GM12878 (cell line): ENCODE measurements at regions not wholly inside any gene's neighbourhood (a gene's known extent, or its start where the extent isn't known, plus 50 kb on each side); places are given as distances from the start of the nearest gene placed in this dataset.
"Not testable (repeated sequence)": the region's sequence is repeated elsewhere in the genome, so short reads cannot be mapped to it uniquely, and the experiment has no call there.

Source experiments
- ATAC-seq: fragments of 200-7000 bp; cut with Tn5 transposase; 3 replicates; pipeline ENCODE4 v1.9.1; 2020; ENCODE audit warnings: mild to moderate bottlenecking, moderate library complexity
- BruUV-seq: library from RNA; stranded (reverse); fragments of 400-500 nt; replicated peaks from 2 replicates; lab custom pipeline; 2021; lab: Mats Ljungman, UMichigan
- CTCF ChIA-PET: fragments of 300-600 bp; sonication (Branson Sonifier 250); formaldehyde crosslinking; extraction: SDS; loops from one replicate; lab custom pipeline; 2021; ENCODE audit warnings: inconsistent platforms; lab: Yijun Ruan, JAX
- POLR2A ChIA-PET: fragments of 350-600 bp; formaldehyde crosslinking; extraction: SDS; loops from one replicate; lab custom pipeline; 2021; ENCODE audit warnings: inconsistent platforms; lab: Charles Lee
- RAD21 ChIA-PET: fragments of 300-600 bp; sonication (Branson Sonifier 250); formaldehyde crosslinking; loops from one replicate; lab custom pipeline; 2023; ENCODE audit warnings: antibody characterized with exemption; ENCODE audit not compliant: unreplicated experiment; lab: Charles Lee
- SMC1A ChIA-PET: fragments of 300-600 bp; sonication (Branson Sonifier 250); formaldehyde crosslinking; loops from one replicate; lab custom pipeline; 2023; ENCODE audit not compliant: unreplicated experiment, uncharacterized antibody; lab: Charles Lee
- DNase-seq: peaks from one replicate; pipeline ENCODE4 v3.0.0-alpha.2; 2011; ENCODE audit warnings: low read depth, low spot score
- FAIRE-seq: peaks from 3 replicates; lab custom pipeline; 2011; peaks lifted over from hg19 to GRCh38; lab: Jason Lieb, UNC
- H2AFZ ChIP-seq: 2 replicates; pipeline ENCODE4 v1.6.0; 2011; ENCODE audit warnings: low read depth, low read length, control low read depth; ENCODE audit not compliant: control insufficient read depth
- H3K27ac ChIP-seq: 2 replicates; pipeline ENCODE4 v1.5.1; 2011; ENCODE audit warnings: control low read depth; ENCODE audit not compliant: control insufficient read depth, insufficient read depth
- H3K27me3 ChIP-seq, 2 experiments: replicated peaks in 1 of 2; 2 replicates each; pipeline versions ENCODE4 v1.6.0 to v1.6.1; 2011; ENCODE audit warnings: low read length in 1 of 2; ENCODE audit not compliant: control insufficient read depth in 2 of 2, insufficient read depth in 2 of 2
- H3K36me3 ChIP-seq, 2 experiments: 2 replicates each; pipeline ENCODE4 v1.5.1; 2011; ENCODE audit warnings: low read length in 1 of 2; ENCODE audit not compliant: control insufficient read depth in 2 of 2, insufficient read depth in 2 of 2
- H3K4me1 ChIP-seq: 2 replicates; pipeline ENCODE4 v1.6.1; 2011; ENCODE audit warnings: mild to moderate bottlenecking, low read length, moderate library complexity, mixed read lengths; ENCODE audit not compliant: control insufficient read depth, insufficient read depth
- H3K4me2 ChIP-seq: 2 replicates; pipeline ENCODE4 v1.6.0; 2011; ENCODE audit warnings: control low read depth; ENCODE audit not compliant: control insufficient read depth, insufficient read depth
- H3K4me3 ChIP-seq: fragments of 200-600 bp; sonication (generic); 2 replicates; pipeline ENCODE4 v1.5.1; 2016
- H3K79me2 ChIP-seq: 2 replicates; pipeline ENCODE4 v1.6.0; 2011; ENCODE audit warnings: low read length; ENCODE audit not compliant: control insufficient read depth, insufficient read depth
- H3K9ac ChIP-seq: 2 replicates; pipeline ENCODE4 v1.8.0; 2011; ENCODE audit warnings: low read length, control low read depth, mixed read lengths; ENCODE audit not compliant: control insufficient read depth, insufficient read depth
- H3K9me3 ChIP-seq: replicated peaks from 3 replicates; pipeline ENCODE4 v1.5.1; 2011; ENCODE audit warnings: mild to moderate bottlenecking, low read length; ENCODE audit not compliant: control insufficient read depth, insufficient read depth
- H4K20me1 ChIP-seq: 2 replicates; pipeline ENCODE4 v1.6.0; 2011; ENCODE audit not compliant: control insufficient read depth, insufficient read depth
- CEBPB ChIP-seq, 2 experiments: fragments of 150-350 bp in 1 of 2; IDR thresholded peaks; 2 replicates each; pipeline ENCODE4 v1.6.1; 2012 to 2014; ENCODE audit warnings: low read depth in 2 of 2, low read length in 2 of 2, borderline replicate concordance in 1 of 2, inconsistent platforms in 1 of 2
- MTA3 ChIP-seq: IDR thresholded peaks from 2 replicates; pipeline ENCODE4 v1.6.1; 2012; ENCODE audit warnings: low read length, inconsistent platforms, borderline replicate concordance
- RELB ChIP-seq: fragments of 450-650 bp; IDR thresholded peaks from 2 replicates; pipeline ENCODE4 v1.6.1; 2017; ENCODE audit warnings: low read depth, mild to moderate bottlenecking, moderate library complexity
- SREBF1 ChIP-seq: IDR thresholded peaks from 2 replicates; pipeline ENCODE4 v1.6.1; 2012; ENCODE audit warnings: mild to moderate bottlenecking, low read length
- ZNF24 ChIP-seq: fragments of 450-650 bp; IDR thresholded peaks from 2 replicates; pipeline ENCODE4 v1.6.1; 2017; ENCODE audit warnings: antibody characterized with exemption, mild to moderate bottlenecking
- WGBS: methylation state at CpG from one replicate; pipeline ENCODE4 v1.1.6; 2016; ENCODE audit warnings: low lambda C conversion rate; ENCODE audit not compliant: insufficient replicate concordance, insufficient coverage; ENCODE audit errors: missing lambda C conversion rate; 5-methylcytosine and 5-hydroxymethylcytosine counted together
- in situ Hi-C: fragments of 300-500 bp; cut with MboI; formaldehyde crosslinking; loops from 9 replicates; pipeline ENCODE4 v1.14.3; 2018; ENCODE audit warnings: mixed read lengths
- intact Hi-C: fragments of 100-400 bp; cut with micrococcal nuclease; formaldehyde crosslinking; loops from one replicate; pipeline ENCODE4 v1.14.2; 2022; ENCODE audit not compliant: unreplicated experiment

DNA sequence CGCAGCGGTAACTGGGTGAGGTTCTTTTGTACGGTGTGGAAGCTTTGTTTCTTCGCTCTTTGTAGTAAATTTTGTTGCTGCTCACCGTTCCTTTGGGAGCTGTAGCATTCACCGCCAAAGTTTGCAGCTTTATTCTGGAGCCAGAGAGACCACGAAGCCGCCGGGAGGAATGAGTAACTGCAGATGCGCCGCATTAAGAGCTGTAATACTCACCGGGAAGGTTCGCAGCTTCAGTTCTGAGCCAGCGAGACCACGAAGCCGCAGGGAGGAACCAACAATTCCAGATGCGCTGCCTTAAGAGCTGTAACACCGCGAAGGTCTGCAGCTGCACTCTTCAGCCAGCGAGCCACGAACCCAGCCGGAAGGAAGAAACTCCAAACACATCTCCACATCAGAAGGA is 56.0 kb upstream of the DYNC1LI1 start:
- H3K4me2 ChIP-seq, result no peak overlapping the region
- ChIA-PET POLR2A (no interaction called here), SMC1A (interaction anchor here (1.3 kb wide), 2 partner anchors 12 to 17 kb away, joined by 3 read pairs; no protein-coding TSS in a partner anchor), RAD21 (no interaction called here), CTCF (no interaction called here)
- no peaks in the 10 kb centered on the region for H4K20me1 ChIP-seq
- no peaks in the 10 kb centered on the region for H3K9me3 ChIP-seq
- no peaks in the 10 kb centered on the region for H3K36me3 ChIP-seq
- WGBS, result 65% methylated on average over 19 of the region's 22 CpGs
- H3K27me3 ChIP-seq, result no peaks in the 10 kb centered on the region; a peak in 1 of 4 replicates
- no peaks in the 10 kb centered on the region for H3K4me1 ChIP-seq
- no peaks in the 10 kb centered on the region for H3K79me2 ChIP-seq
- no peak overlapping the region for H3K9ac ChIP-seq
- BruUV-seq, result no TSS peak
- no peak overlapping the region for H3K4me3 ChIP-seq
- H3K27ac ChIP-seq, result no peak overlapping the region
- in situ Hi-C loops (no loop called here), intact Hi-C loops (no loop called here)
- ATAC-seq, result no peak
- TF ChIP-seq ZNF24 (no peak), RELB (no peak), MTA3 (no peak), SREBF1 (no peak), CEBPB (IDR thresholded peaks at IDR 0.05; ENCODE audit: borderline replicate concordance in 1 of 2, low read depth in 2 of 2, low read length in 2 of 2) (no peak)
- H2AFZ ChIP-seq, result no peak overlapping the region
- no peak for DNase-seq
- FAIRE-seq, result no peak

DNA sequence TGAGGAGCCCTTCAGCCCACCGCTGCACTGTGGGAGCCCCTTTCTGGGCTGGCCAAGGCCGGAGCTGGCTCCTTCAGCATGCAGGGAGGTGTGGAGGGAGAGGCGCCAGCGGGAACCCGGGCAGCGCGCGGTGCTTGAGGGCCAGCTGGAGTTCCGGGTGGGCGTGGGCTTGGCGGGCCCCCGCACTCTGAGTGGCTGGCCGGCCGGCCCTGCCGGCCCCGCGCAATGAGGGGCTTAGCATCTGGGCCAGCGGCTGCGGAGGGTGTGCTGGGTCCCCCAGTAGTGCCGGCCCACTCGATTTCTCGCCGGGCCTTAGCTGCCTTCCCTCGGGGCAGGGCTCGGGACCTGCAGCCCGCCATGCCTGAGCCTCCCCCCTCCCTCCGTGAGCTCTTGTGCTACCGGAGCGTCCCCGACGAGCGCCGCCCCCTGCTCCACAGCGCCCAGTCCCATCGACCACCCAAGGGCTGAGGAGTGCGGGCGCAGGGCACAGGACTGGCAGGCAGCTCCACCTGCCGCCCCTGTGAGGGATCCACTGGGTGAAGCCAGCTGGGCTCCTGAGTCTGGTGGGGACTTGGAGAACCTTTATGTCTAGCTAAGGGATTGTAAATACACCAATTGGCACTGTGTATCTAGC is 55.0 kb upstream of the DYNC1LI1 start:
- H3K27ac ChIP-seq, H4K20me1 ChIP-seq, BruUV-seq, ATAC-seq, H3K4me2 ChIP-seq, H3K79me2 ChIP-seq, CTCF ChIA-PET, H3K4me3 ChIP-seq, intact Hi-C loops, SMC1A ChIA-PET, RAD21 ChIA-PET, DNase-seq, in situ Hi-C loops, FAIRE-seq, H3K4me1 ChIP-seq, H3K27me3 ChIP-seq, H3K36me3 ChIP-seq, H3K9me3 ChIP-seq, H2AFZ ChIP-seq, H3K9ac ChIP-seq, POLR2A ChIA-PET: not testable (repeated sequence)
- 89% methylated on average over 21 of the region's 38 CpGs for WGBS
